IPS DF 19.7 (cell line): ENCODE measurements at regions not wholly inside any gene's neighbourhood (a gene's known extent, or its start where the extent isn't known, plus 50 kb on each side); places are given as distances from the start of the nearest gene placed in this dataset.

ENCODE experiments used
- DNase-seq: peaks from one replicate; pipeline ENCODE4 v3.0.0-alpha.2; 2013; ENCODE audit warnings: low read depth, low spot score

DNA sequence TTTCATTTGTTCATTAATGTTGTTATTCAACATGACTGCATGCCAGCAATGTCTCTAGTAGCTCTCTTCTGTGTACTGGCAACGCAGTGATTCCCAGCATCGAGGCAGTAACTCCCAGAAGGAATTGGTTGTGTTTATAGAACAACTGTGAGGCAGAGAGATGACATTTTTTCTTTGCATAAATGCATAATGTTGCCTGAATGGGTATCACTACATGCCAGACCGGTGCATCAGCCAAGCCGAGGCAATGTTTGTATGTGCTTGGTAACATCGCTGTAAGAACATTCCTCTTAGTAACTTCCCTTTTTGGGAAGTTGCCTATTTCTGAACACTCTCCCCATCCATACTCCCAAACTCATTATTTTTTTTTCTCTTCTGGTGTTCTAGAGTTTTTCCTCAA, 182.9 kb downstream of the HTR7 start:
- no peak for DNase-seq

- DNase-seq = no peak
These were observed 182.2 kb downstream of the HTR7 start for GRCh38 chr10:90675621-90676020.
